Activated T-cell treated with anti-CD3 and anti-CD28 coated beads, Interleukin-2, amount 50 U/mL, for 4 hours (primary cell): ENCODE measurements at regions not wholly inside any gene's neighbourhood (a gene's known extent, or its start where the extent isn't known, plus 50 kb on each side); places are given as distances from the start of the nearest gene placed in this dataset.

Source experiments
- ATAC-seq, 2 donors: fragments of 200-7000 bp; cut with Tn5 transposase; one replicate each; pipeline ENCODE4 v1.10.0; 2021
- DNase-seq: peaks from one replicate; pipeline ENCODE4 v3.0.0-alpha.2; 2020
- H3K27me3 Mint-ChIP-seq: one replicate; pipeline ENCODE4 v1.8.0; 2021; ENCODE audit warnings: low read depth, mixed read lengths
- H3K36me3 Mint-ChIP-seq: one replicate; pipeline ENCODE4 v1.8.0; 2022; ENCODE audit warnings: mixed read lengths; ENCODE audit not compliant: insufficient read depth
- H3K4me1 Mint-ChIP-seq: one replicate; pipeline ENCODE4 v1.8.0; 2021; ENCODE audit warnings: low read depth, mixed read lengths
- H3K4me3 Mint-ChIP-seq: one replicate; pipeline ENCODE4 v1.8.0; 2021; ENCODE audit warnings: mild to moderate bottlenecking, moderate library complexity, mixed read lengths
- H3K9me3 Mint-ChIP-seq: one replicate; pipeline ENCODE4 v1.8.0; 2021; ENCODE audit warnings: mixed read lengths

DNA sequence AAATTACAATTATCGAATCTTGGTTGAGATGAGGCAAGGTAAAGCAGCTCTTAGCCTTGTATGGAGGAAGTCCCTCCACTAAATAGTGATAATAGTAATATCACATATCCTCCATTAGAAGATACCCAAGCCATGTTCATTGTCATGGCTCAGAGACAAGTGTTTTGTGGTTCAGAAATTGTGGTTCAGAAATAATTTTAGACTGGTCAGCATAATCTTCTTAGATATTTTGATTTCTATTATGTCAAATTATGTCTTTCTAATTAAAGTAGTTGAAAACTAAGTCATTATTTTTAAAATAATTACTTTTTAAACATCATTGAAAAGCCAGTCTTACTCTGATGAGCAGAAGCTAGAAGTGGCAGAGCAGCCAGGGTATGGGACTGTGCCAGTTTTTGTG lies 507.7 kb downstream of the HTR7 start:
- no peaks in the 10 kb centered on the region for H3K4me1 Mint-ChIP-seq
- no peaks in the 10 kb centered on the region for H3K36me3 Mint-ChIP-seq
- ATAC-seq, result no peak
- no peaks in the 10 kb centered on the region for H3K27me3 Mint-ChIP-seq
- no peaks in the 10 kb centered on the region for H3K9me3 Mint-ChIP-seq
- DNase-seq, result no peak
- no peak overlapping the region for H3K4me3 Mint-ChIP-seq

DNA sequence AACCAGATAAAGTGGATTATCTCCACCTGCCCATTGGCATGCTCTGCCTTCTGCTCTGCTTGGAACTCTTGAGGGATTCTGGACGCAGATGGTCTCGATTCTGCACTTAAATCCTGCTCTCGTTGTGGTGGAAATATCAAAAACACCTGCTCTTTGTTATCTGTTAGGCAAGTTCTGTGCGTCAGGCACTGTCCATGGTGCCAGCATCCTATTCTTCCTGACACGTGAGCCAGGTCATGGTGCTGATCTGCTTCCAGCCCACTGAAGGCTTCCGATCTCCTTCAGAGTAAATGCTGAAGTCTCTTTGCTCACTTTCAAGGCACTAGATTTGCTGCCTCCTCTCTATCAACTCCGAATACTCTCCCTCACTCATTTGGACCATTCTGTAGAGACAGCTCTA lies 505.6 kb downstream of the HTR7 start:
- Mint-ChIP-seq H3K36me3 (no peaks in the 10 kb centered on the region), H3K4me1 (no peaks in the 10 kb centered on the region), H3K27me3 (no peaks in the 10 kb centered on the region), H3K9me3 (no peaks in the 10 kb centered on the region), H3K4me3 (no peak overlapping the region)
- no peak for ATAC-seq
- DNase-seq, result no peak

DNA sequence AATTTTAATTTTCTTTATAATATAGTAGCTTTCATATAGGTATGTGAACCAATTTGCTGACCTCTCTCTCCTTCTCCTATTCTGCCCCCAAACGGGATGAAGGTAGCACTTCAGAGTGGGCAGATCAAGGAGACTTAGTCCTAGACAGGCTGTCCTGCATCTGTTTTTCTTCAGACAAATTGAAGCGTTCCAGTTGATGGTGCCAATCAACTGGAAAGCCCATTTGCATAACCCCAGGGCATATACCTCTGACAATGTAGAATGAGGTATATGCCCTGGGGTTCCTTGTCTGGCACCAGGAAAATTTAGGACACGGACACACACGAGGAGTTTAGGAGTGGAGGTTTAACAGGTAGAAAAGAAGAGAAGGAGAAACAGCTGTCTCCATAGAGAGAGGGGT lies 502.9 kb downstream of the HTR7 start:
- no peaks in the 10 kb centered on the region for H3K36me3 Mint-ChIP-seq
- ATAC-seq (no peak), DNase-seq (no peak)
- no peaks in the 10 kb centered on the region for H3K9me3 Mint-ChIP-seq
- H3K4me3 Mint-ChIP-seq, result no peak overlapping the region
- no peaks in the 10 kb centered on the region for H3K4me1 Mint-ChIP-seq
- H3K27me3 Mint-ChIP-seq, result no peaks in the 10 kb centered on the region

DNA sequence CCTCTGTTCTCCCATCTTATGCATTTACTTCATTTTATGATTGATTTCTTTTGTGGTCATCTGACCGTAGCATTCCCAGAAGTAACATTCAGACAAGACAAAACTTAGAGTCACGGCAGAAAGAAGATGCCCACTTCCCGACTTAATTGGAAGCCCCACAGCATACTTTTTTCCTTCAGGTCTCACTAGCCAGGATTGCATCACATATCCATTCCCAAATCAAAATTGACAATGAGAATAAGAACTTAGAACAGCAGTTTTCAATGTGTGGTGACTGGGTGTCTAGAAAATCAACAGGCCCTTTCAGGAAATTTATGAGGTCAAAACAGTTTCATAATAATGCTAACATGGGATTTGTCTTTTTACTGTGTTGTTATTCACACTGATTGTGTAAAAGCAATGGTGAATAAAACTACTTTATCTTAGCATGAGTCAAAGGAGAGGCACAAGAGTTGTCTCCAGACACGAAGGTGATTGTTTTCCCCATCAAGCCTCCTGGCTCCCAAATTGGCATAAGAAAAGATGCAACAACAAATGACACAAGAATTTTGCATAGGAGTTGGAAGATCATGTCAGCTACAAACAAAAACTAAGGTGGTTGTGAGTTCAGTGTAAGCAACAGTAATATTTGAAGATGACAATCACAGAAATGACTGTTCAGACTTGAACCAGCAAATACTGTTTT lies 493.9 kb downstream of the HTR7 start:
- H3K36me3 Mint-ChIP-seq, result no peaks in the 10 kb centered on the region
- H3K9me3 Mint-ChIP-seq, result no peaks in the 10 kb centered on the region
- H3K4me1 Mint-ChIP-seq, result no peaks in the 10 kb centered on the region
- ATAC-seq (no peak), DNase-seq (no peak)
- H3K27me3 Mint-ChIP-seq, result no peaks in the 10 kb centered on the region
- no peak overlapping the region for H3K4me3 Mint-ChIP-seq

DNA sequence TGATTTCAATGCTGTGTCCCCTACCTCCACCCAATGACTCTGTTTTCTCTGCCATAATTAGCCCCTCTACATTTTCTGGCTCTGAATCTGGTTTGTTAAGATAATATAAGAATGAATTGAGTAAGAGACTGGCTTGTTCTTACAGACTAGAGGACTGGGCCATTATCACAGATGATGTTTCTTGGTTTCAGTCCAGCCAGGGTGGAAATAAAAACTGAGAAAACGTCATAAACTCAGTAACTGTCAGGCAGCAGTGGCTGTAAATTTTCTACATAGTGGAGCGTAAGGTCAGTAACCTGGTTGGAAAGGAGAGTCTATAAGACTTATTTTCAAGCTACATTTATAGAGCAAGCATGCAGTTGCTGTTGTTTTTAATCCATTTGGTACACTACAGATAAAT lies 485.4 kb downstream of the HTR7 start:
- H3K27me3 Mint-ChIP-seq, result no peaks in the 10 kb centered on the region
- no peaks in the 10 kb centered on the region for H3K9me3 Mint-ChIP-seq
- no peak for DNase-seq
- H3K36me3 Mint-ChIP-seq, result no peaks in the 10 kb centered on the region
- no peak overlapping the region for H3K4me3 Mint-ChIP-seq
- no peak for ATAC-seq
- no peaks in the 10 kb centered on the region for H3K4me1 Mint-ChIP-seq

DNA sequence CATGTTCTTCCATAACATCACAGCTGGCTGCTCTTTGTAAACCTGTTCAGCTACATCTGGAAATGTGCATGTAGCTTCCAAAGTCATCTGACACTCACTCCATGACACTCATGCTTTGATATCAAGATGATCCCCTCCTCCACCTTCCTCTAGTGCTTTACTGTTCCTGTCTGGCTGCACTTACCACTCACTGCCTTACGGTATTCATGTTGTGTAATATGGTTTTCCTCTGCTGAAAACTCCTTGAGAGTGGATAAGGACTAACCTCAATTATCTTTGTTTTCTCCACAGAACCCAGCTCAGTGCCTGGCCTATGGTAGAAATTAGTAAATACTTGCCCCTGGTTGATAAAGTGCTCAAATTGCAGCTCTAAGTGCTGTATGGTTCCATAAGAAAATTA lies 483.9 kb downstream of the HTR7 start:
- no peak for ATAC-seq
- H3K9me3 Mint-ChIP-seq, result no peaks in the 10 kb centered on the region
- no peak overlapping the region for H3K4me3 Mint-ChIP-seq
- no peak for DNase-seq
- H3K4me1 Mint-ChIP-seq, result no peaks in the 10 kb centered on the region
- no peaks in the 10 kb centered on the region for H3K27me3 Mint-ChIP-seq
- no peaks in the 10 kb centered on the region for H3K36me3 Mint-ChIP-seq

DNA sequence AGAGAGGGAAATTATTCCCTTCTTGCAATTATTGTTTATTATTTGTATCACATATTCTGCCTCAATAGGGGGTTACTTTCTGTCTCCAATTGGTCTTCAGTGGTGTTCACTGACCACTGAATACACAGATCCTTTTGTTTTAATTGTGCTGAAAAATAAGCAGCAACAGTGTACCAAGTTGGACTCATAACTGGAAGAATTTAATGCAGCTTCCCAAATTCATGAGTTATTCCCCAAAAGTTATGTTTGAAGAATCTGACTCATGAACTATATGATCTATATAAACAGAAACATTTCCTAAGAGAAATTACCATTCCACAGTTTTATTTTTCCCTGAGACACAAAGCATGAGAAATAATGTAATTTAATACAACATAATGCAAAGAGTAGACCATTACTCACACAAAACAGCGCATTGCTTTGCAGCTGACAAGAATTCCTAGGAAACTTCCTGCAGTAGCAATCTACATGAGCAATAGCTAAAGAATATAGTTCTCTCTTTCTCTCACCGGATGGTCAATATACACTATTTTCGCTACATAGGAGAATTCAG lies 479.2 kb downstream of the HTR7 start:
- H3K36me3 Mint-ChIP-seq, result no peaks in the 10 kb centered on the region
- no peaks in the 10 kb centered on the region for H3K9me3 Mint-ChIP-seq
- DNase-seq (no peak), ATAC-seq (no peak)
- H3K4me3 Mint-ChIP-seq, result no peak overlapping the region
- H3K27me3 Mint-ChIP-seq, result no peaks in the 10 kb centered on the region
- H3K4me1 Mint-ChIP-seq, result no peaks in the 10 kb centered on the region

DNA sequence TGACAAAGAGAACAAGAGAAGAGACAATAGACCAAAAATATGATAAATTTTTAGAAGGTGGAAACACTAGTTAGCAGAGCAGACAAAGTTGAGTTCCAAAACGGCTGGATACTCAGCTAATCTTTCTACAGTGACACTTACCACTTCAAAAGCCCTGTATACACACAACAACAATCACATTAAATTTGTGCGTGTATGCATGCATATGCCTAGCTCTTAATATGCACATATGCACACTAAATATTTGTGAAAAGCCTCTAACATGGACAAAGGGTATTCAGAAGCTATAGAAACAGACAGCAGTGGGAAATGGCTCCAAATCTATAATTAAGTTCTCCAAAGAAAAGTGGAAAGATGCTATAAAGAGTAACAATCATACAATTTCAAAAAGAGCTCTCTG lies 476.4 kb downstream of the HTR7 start:
- DNase-seq, result no peak
- Mint-ChIP-seq H3K9me3 (no peaks in the 10 kb centered on the region), H3K4me3 (no peak overlapping the region), H3K27me3 (no peaks in the 10 kb centered on the region), H3K36me3 (no peaks in the 10 kb centered on the region), H3K4me1 (no peaks in the 10 kb centered on the region)
- ATAC-seq, result no peak

DNA sequence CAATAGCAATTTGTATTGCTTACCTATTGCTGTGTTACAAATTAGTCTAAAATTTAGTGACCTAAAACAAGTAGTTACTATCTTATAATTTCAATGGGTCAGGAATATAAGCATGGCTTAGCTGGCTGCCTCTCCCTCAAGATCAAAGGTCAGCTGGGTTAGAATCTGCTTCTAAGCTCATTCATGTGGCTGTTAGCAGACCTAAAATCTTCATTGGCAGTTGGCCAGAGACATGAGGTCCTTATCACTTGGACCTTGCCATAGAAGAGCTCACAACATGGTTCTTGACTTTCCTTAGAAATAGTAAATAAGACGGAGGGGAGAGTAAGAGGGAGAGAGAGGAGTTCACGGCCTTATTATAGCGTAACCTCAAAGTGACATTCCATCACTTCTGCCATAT lies 468.0 kb downstream of the HTR7 start:
- ATAC-seq (no peak), DNase-seq (no peak)
- Mint-ChIP-seq H3K4me3 (no peak overlapping the region), H3K9me3 (no peaks in the 10 kb centered on the region), H3K36me3 (no peaks in the 10 kb centered on the region), H3K4me1 (no peaks in the 10 kb centered on the region), H3K27me3 (no peaks in the 10 kb centered on the region)

DNA sequence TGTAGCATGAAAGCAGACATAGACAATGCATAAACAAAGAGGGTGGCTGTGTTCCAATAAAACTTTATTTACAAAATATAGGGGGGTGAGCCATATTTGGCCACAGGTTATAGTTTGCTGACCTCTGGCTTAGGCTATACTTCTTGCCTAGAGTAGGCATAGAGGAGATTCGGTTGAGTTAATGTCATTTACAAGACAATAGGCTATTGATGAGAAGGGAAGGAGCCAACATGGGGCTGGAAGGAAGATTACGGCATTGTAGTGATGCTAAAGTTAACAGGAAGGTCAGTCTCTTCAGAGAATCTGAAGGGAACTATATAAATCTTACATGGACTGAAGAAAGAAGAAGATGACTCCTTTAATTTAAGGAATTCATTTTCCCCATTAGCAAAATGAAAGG lies 463.5 kb downstream of the HTR7 start:
- no peaks in the 10 kb centered on the region for H3K4me1 Mint-ChIP-seq
- no peaks in the 10 kb centered on the region for H3K27me3 Mint-ChIP-seq
- H3K9me3 Mint-ChIP-seq, result no peaks in the 10 kb centered on the region
- H3K36me3 Mint-ChIP-seq, result no peaks in the 10 kb centered on the region
- ATAC-seq (no peak), DNase-seq (no peak)
- no peak overlapping the region for H3K4me3 Mint-ChIP-seq

DNA sequence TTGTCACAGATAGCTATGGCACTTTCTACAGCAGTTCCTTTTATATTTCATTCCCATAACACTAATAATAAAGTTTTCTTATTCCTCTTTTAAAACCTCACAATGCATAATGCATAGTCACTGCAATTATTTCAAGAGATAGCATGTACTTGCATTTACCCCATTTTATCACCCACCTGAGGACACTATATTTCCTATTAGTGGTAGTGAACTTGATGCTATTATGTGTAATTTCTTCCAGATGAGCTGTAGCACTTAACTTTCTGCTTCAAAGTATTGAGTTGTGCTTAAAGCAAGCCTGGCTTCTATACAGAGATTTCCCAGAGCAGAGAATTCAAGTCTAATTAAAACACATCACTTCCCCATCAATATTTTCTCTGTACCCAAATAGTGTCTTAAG lies 461.1 kb downstream of the HTR7 start:
- ATAC-seq (no peak), DNase-seq (no peak)
- H3K4me1 Mint-ChIP-seq, result no peaks in the 10 kb centered on the region
- H3K27me3 Mint-ChIP-seq, result no peaks in the 10 kb centered on the region
- no peaks in the 10 kb centered on the region for H3K9me3 Mint-ChIP-seq
- H3K36me3 Mint-ChIP-seq, result no peaks in the 10 kb centered on the region
- no peak overlapping the region for H3K4me3 Mint-ChIP-seq

DNA sequence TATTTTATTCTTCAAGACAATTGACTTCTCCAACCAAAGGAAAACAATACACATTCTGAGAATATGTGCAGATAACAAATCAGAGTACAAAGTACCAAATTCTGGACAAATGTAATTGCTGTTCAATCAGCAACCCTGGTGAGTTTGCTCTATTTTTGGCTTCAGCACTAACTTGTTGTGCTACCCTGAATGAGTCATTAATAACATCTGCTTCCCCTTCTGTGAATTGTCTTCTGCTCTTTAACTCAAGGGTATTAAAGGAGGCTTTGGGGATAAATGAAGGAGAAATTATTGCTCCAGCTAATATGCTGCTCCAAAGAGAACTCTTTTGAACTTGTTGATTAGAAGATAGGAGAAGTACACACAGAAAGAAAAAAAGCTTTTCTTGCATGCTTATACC lies 459.3 kb downstream of the HTR7 start:
- ATAC-seq (no peak), DNase-seq (no peak)
- H3K27me3 Mint-ChIP-seq, result no peaks in the 10 kb centered on the region
- H3K4me3 Mint-ChIP-seq, result no peak overlapping the region
- no peaks in the 10 kb centered on the region for H3K9me3 Mint-ChIP-seq
- no peaks in the 10 kb centered on the region for H3K36me3 Mint-ChIP-seq
- no peaks in the 10 kb centered on the region for H3K4me1 Mint-ChIP-seq

DNA sequence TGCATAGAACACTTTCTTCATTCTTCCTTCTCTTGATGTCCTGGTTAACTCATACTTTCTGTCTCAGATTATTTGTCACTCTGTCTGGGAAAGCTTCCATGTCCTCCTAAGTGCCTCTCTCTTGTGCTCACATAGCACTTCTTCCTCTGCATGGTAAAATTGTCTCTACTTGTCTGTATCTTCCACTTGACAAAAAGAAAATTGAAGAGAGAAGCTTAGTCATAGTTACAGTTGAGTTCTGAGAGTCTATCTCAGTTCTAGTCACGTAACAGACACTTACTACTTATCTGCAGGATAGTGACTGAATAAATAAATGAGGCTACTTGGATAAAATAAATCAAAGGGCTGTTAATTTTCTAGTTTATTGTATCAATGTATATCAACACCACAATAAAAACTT lies 458.1 kb downstream of the HTR7 start:
- Mint-ChIP-seq H3K4me3 (no peak overlapping the region), H3K9me3 (no peaks in the 10 kb centered on the region), H3K4me1 (no peaks in the 10 kb centered on the region), H3K27me3 (no peaks in the 10 kb centered on the region), H3K36me3 (no peaks in the 10 kb centered on the region)
- DNase-seq (no peak), ATAC-seq (no peak)

DNA sequence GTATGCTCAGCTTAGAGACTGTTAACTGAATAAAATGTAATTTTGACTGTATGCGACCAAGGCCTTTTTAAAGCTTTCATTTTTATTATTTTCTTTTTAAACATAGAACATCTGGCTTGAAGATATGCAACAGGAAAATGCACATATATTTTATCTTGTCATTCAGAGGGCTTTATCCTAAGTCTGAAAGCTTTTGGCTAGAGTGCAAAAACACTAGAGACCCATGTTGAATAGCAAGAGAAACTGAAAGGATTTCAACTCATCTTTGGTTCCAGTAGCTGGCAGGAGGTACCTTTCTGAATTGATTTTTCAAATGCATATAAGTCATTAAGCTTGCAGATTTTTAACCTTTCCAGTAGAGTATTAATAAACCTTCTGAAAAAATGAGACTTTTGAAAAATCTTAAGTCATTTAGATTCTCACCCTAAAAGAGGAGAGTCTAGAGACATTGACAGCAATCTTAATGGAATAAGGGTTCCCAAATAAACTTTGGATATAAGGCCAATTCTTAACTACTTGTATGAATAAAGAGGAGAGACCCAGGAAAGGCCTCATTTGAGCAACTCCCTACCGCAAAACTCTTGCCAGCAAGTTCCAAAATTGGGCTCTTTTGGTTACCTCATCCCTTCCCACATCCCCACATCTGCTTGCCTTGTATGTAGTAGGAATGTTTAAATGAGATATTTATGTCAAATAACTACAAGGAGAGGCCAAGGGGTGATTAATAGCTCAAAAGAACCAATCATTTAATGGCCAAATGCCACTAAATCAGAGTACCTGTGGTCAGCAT lies 454.4 kb downstream of the HTR7 start:
- Mint-ChIP-seq H3K9me3 (no peaks in the 10 kb centered on the region), H3K27me3 (no peaks in the 10 kb centered on the region), H3K36me3 (no peaks in the 10 kb centered on the region), H3K4me1 (no peaks in the 10 kb centered on the region), H3K4me3 (no peak overlapping the region)
- DNase-seq, result no peak
- ATAC-seq, result no peak

DNA sequence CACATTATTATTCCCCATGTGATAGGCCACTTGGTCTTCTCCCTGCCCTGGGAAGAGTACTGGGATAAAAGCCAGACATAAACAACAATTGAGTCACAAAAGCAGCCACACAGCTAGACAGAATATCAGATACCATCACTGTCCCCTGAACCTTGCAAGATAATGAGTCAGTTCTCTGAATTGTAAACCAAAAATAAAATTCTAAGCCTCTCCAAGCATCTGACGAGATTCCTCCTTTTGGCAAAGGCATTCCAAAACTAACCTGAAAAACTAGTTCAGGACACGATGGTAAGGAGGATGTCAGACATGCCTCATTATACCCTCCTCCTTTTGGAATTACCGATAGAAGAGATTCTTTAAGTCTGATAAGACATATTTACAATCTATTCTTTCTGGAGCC lies 450.7 kb downstream of the HTR7 start:
- Mint-ChIP-seq H3K4me1 (no peaks in the 10 kb centered on the region), H3K27me3 (no peaks in the 10 kb centered on the region), H3K4me3 (no peak overlapping the region), H3K9me3 (peaks cover 5% of the 10 kb centered on the region), H3K36me3 (no peaks in the 10 kb centered on the region)
- ATAC-seq, result no peak
- DNase-seq, result no peak
